A204.1 (cell line): ENCODE measurements at regions not wholly inside any gene's neighbourhood (a gene's known extent, or its start where the extent isn't known, plus 50 kb on each side); places are given as distances from the start of the nearest gene placed in this dataset.
"Not testable (repeated sequence)": the region's sequence is repeated elsewhere in the genome, so short reads cannot be mapped to it uniquely, and the experiment has no call there.

Source experiments
- FAIRE-seq: peaks from 2 replicates; lab custom pipeline; 2012; peaks lifted over from hg19 to GRCh38; lab: Jason Lieb, UNC

- no peak for FAIRE-seq
Observed at GRCh38 chr4:57320849-57321248, 210.7 kb upstream of the IGFBP7 start.

GRCh38 chr4:57320217-57320616 lies 210.0 kb upstream of the IGFBP7 start:
- no peak for FAIRE-seq

GRCh38 chr4:57318703-57319102 lies 208.5 kb upstream of the IGFBP7 start:
- no peak for FAIRE-seq

- no peak for FAIRE-seq
Observed at GRCh38 chr4:57314636-57315035, 204.5 kb upstream of the IGFBP7 start.

- no peak for FAIRE-seq
Observed at GRCh38 chr4:57312296-57312695, 202.1 kb upstream of the IGFBP7 start.

GRCh38 chr4:57309658-57310057 lies 199.5 kb upstream of the IGFBP7 start:
- FAIRE-seq, result no peak

GRCh38 chr4:57308301-57308700 lies 198.1 kb upstream of the IGFBP7 start:
- no peak for FAIRE-seq

GRCh38 chr4:57305836-57306235 lies 195.7 kb upstream of the IGFBP7 start:
- FAIRE-seq, result no peak

- no peak for FAIRE-seq
Observed at GRCh38 chr4:57303012-57303751, 193.0 kb upstream of the IGFBP7 start.

GRCh38 chr4:57300300-57300699 lies 190.1 kb upstream of the IGFBP7 start:
- not testable (repeated sequence) for FAIRE-seq

- FAIRE-seq, result no peak
Observed at GRCh38 chr4:57291911-57292310, 181.7 kb upstream of the IGFBP7 start.

- FAIRE-seq, result no peak
Observed at GRCh38 chr4:57287687-57288604, 177.8 kb upstream of the IGFBP7 start.

GRCh38 chr4:57282933-57283310 lies 172.7 kb upstream of the IGFBP7 start:
- no peak for FAIRE-seq

GRCh38 chr4:57280481-57280880 lies 170.3 kb upstream of the IGFBP7 start:
- FAIRE-seq, result no peak

GRCh38 chr4:57278780-57279179 lies 168.6 kb upstream of the IGFBP7 start:
- FAIRE-seq, result no peak

GRCh38 chr4:57274082-57274481 lies 163.9 kb upstream of the IGFBP7 start:
- no peak for FAIRE-seq

GRCh38 chr4:57270346-57270745 lies 160.2 kb upstream of the IGFBP7 start:
- no peak for FAIRE-seq

- no peak for FAIRE-seq
Observed at GRCh38 chr4:57265831-57266582, 155.8 kb upstream of the IGFBP7 start.

GRCh38 chr4:57254754-57255153 lies 144.6 kb upstream of the IGFBP7 start:
- FAIRE-seq, result no peak

- FAIRE-seq, result no peak
Observed at GRCh38 chr4:57249083-57249482, 138.9 kb upstream of the IGFBP7 start.

- no peak for FAIRE-seq
Observed at GRCh38 chr4:57243076-57243475, 132.9 kb upstream of the IGFBP7 start.

- no peak for FAIRE-seq
Observed at GRCh38 chr4:57234252-57234775, 124.1 kb upstream of the IGFBP7 start.

GRCh38 chr4:57233386-57233785 lies 123.2 kb upstream of the IGFBP7 start:
- no peak for FAIRE-seq
